H1 (cell line): ENCODE measurements at regions not wholly inside any gene's neighbourhood (a gene's known extent, or its start where the extent isn't known, plus 50 kb on each side); places are given as distances from the start of the nearest gene placed in this dataset.

ENCODE experiments used
- CTCF ChIA-PET: fragments of 300-600 bp; sonication (Branson Sonifier 250); formaldehyde crosslinking; loops from one replicate; lab custom pipeline; 2021; ENCODE audit not compliant: partially characterized antibody; lab: Charles Lee
- POLR2A ChIA-PET: fragments of 300-600 bp; sonication (Branson Sonifier 250); formaldehyde crosslinking; loops from one replicate; lab custom pipeline; 2021; ENCODE audit warnings: inconsistent platforms; ENCODE audit not compliant: partially characterized antibody; lab: Charles Lee
- DNase-seq, 2 experiments: peaks; one replicate each; pipeline versions ENCODE4 v3.0.0 to v3.0.0-alpha.2; 2010 to 2022; ENCODE audit warnings: low spot score in 2 of 2, low read depth in 1 of 2, mixed read lengths in 1 of 2
- FAIRE-seq: peaks from 2 replicates; lab custom pipeline; 2011; peaks lifted over from hg19 to GRCh38; lab: Jason Lieb, UNC
- H2AFZ ChIP-seq: 2 replicates; pipeline ENCODE4 v1.8.1; 2012; ENCODE audit warnings: low read length, inconsistent platforms
- H2AK5ac ChIP-seq: 2 replicates; pipeline ENCODE4 v1.6.1; 2013; ENCODE audit warnings: low read depth, low read length
- H2BK120ac ChIP-seq: replicated peaks from 2 replicates; pipeline ENCODE3; 2013; ENCODE audit warnings: low read depth, low read length, inconsistent platforms
- H2BK12ac ChIP-seq: 2 replicates; pipeline ENCODE4 v1.6.1; 2013; ENCODE audit warnings: low read depth, low read length
- H2BK15ac ChIP-seq: 2 replicates; pipeline ENCODE4 v1.6.1; 2013; ENCODE audit warnings: low read length
- H2BK20ac ChIP-seq: 2 replicates; pipeline ENCODE4 v1.6.1; 2013; ENCODE audit warnings: low read length
- H2BK5ac ChIP-seq: 2 replicates; pipeline ENCODE4 v1.6.1; 2013; ENCODE audit warnings: low read depth, low read length
- H3K14ac ChIP-seq: 2 replicates; pipeline ENCODE4 v1.6.1; 2013; ENCODE audit warnings: inconsistent platforms; ENCODE audit not compliant: insufficient read length
- H3K18ac ChIP-seq: 2 replicates; pipeline ENCODE4 v1.6.1; 2013; ENCODE audit warnings: low read length; ENCODE audit errors: extremely low read depth
- H3K23ac ChIP-seq: 2 replicates; pipeline ENCODE4 v1.6.1; 2013; ENCODE audit warnings: inconsistent platforms; ENCODE audit not compliant: insufficient read length
- H3K23me2 ChIP-seq: 2 replicates; pipeline ENCODE4 v1.6.1; 2013; ENCODE audit warnings: low read depth, low read length
- H3K27ac ChIP-seq: 2 replicates; pipeline ENCODE4 v1.6.1; 2011; ENCODE audit warnings: low read depth, low read length, inconsistent platforms
- H3K27me3 ChIP-seq, 4 experiments: replicated peaks in 1 of 4; 1 replicate in 1 of 4; 2 replicates in 3 of 4; pipeline versions ENCODE4 v1.6.1 to v1.8.1; 2011 to 2013; ENCODE audit warnings: low read length in 3 of 4, mild to moderate bottlenecking in 3 of 4, inconsistent platforms in 2 of 4, mixed read lengths in 2 of 4, moderate library complexity in 1 of 4; ENCODE audit not compliant: control insufficient read depth in 3 of 4, insufficient read depth in 3 of 4; ENCODE audit errors: extremely low read depth in 1 of 4
- H3K36me3 ChIP-seq, 4 experiments: 2 replicates each; pipeline versions ENCODE4 v1.6.1 to v1.8.1; 2011 to 2013; ENCODE audit warnings: mild to moderate bottlenecking in 4 of 4, low read length in 3 of 4, moderate library complexity in 2 of 4, control low read depth in 1 of 4, inconsistent platforms in 1 of 4; ENCODE audit not compliant: insufficient read depth in 4 of 4, control insufficient read depth in 2 of 4
- H3K4ac ChIP-seq: replicated peaks from 2 replicates; pipeline ENCODE3; 2013; ENCODE audit warnings: low read length, low read depth, mixed read lengths, inconsistent platforms; ENCODE audit not compliant: insufficient read length
- H3K4me1 ChIP-seq, 4 experiments: replicated peaks in 1 of 4; 1 replicate in 1 of 4; 2 replicates in 3 of 4; pipeline versions ENCODE4 v1.6.1 to v1.8.1; 2011 to 2013; ENCODE audit warnings: low read length in 3 of 4, inconsistent platforms in 2 of 4, mixed read lengths in 1 of 4; ENCODE audit not compliant: insufficient read depth in 4 of 4, control insufficient read depth in 3 of 4
- H3K4me2 ChIP-seq, 2 experiments: 2 replicates each; pipeline versions ENCODE4 v1.6.1 to v1.8.1; 2011 to 2013; ENCODE audit warnings: low read depth in 2 of 2, low read length in 2 of 2, control low read depth in 1 of 2, inconsistent platforms in 1 of 2, mild to moderate bottlenecking in 1 of 2; ENCODE audit not compliant: insufficient read depth in 1 of 2
- H3K4me3 ChIP-seq, 4 experiments: fragments of 200-600, 300-600 bp in 1 of 4; sonication (generic), shearing (Covaris generic), sonication (Bioruptor Twin) in 1 of 4; 2 replicates each; pipeline versions ENCODE4 v1.5.1 to v1.8.1; 2011 to 2016; ENCODE audit warnings: low read length in 4 of 4, low read depth in 3 of 4, control low read depth in 2 of 4, inconsistent platforms in 2 of 4, mild to moderate bottlenecking in 2 of 4, mixed read lengths in 1 of 4, moderate library complexity in 1 of 4; ENCODE audit not compliant: insufficient read depth in 2 of 4; ENCODE audit errors: extremely low read depth in 1 of 4
- H3K56ac ChIP-seq: replicated peaks from 2 replicates; pipeline ENCODE3; 2013; ENCODE audit warnings: low read depth, mild to moderate bottlenecking, mixed read lengths, low read length, inconsistent platforms; ENCODE audit not compliant: insufficient read length
- H3K79me1 ChIP-seq: 2 replicates; pipeline ENCODE4 v1.6.1; 2013; ENCODE audit warnings: low read depth, low read length, control low read depth
- H3K79me2 ChIP-seq, 2 experiments: 2 replicates each; pipeline versions ENCODE4 v1.6.1 to v1.8.1; 2012 to 2013; ENCODE audit warnings: low read length in 2 of 2, mild to moderate bottlenecking in 2 of 2, inconsistent platforms in 1 of 2; ENCODE audit not compliant: insufficient read depth in 2 of 2, control insufficient read depth in 1 of 2
- H3K9ac ChIP-seq, 4 experiments: replicated peaks in 1 of 4; 1 replicate in 1 of 4; 2 replicates in 3 of 4; pipeline versions ENCODE4 v1.6.1 to v1.8.1; 2011 to 2013; ENCODE audit warnings: low read depth in 3 of 4, low read length in 3 of 4, control low read depth in 2 of 4, mild to moderate bottlenecking in 2 of 4, moderate library complexity in 2 of 4, inconsistent platforms in 1 of 4; ENCODE audit errors: extremely low read depth in 1 of 4
- H3K9me3 ChIP-seq, 2 experiments: 2 replicates each; pipeline versions ENCODE4 v1.6.1 to v1.8.1; 2012 to 2013; ENCODE audit warnings: mild to moderate bottlenecking in 2 of 2, moderate library complexity in 2 of 2, control low read depth in 1 of 2, inconsistent platforms in 1 of 2, low read depth in 1 of 2, low read length in 1 of 2, mixed read lengths in 1 of 2; ENCODE audit not compliant: insufficient read depth in 2 of 2
- H4K20me1 ChIP-seq, 2 experiments: replicated peaks in 1 of 2; 2 replicates each; pipeline versions ENCODE3 to v1.8.1; 2011 to 2013; ENCODE audit warnings: inconsistent platforms in 2 of 2, low read length in 2 of 2, mild to moderate bottlenecking in 1 of 2; ENCODE audit not compliant: insufficient read depth in 2 of 2, control insufficient read depth in 1 of 2
- H4K5ac ChIP-seq: 2 replicates; pipeline ENCODE4 v1.6.1; 2013; ENCODE audit warnings: low read length, low read depth, mixed read lengths, inconsistent platforms; ENCODE audit not compliant: insufficient read length
- H4K8ac ChIP-seq: 2 replicates; pipeline ENCODE4 v1.8.0; 2013; ENCODE audit warnings: mild to moderate bottlenecking, moderate library complexity, low read length, inconsistent platforms; ENCODE audit not compliant: insufficient read depth; ENCODE audit errors: extremely low read depth
- H4K91ac ChIP-seq: replicated peaks from 2 replicates; pipeline ENCODE3; 2013; ENCODE audit warnings: low read length, mixed read lengths, inconsistent platforms; ENCODE audit not compliant: insufficient read length
- BCL11A ChIP-seq, 2 experiments: IDR thresholded peaks; one replicate each; pipeline ENCODE4 v1.6.1; 2011; ENCODE audit warnings: low read depth in 2 of 2, low read length in 2 of 2, mild to moderate bottlenecking in 2 of 2
- FOSL1 ChIP-seq: IDR thresholded peaks from 2 replicates; pipeline ENCODE4 v1.6.1; 2011; ENCODE audit warnings: mild to moderate bottlenecking, low read depth, low read length, moderate library complexity; ENCODE audit not compliant: insufficient read depth
- HDAC2 ChIP-seq, 2 experiments: fragments of 300-600 bp in 1 of 2; sonication (generic) in 1 of 2; IDR thresholded peaks; 2 replicates each; pipeline ENCODE4 v1.6.1; 2011 to 2012; ENCODE audit warnings: low read depth in 2 of 2, low read length in 2 of 2, mild to moderate bottlenecking in 2 of 2, moderate library complexity in 2 of 2, borderline replicate concordance in 1 of 2, inconsistent platforms in 1 of 2
- JUN ChIP-seq: IDR thresholded peaks from 2 replicates; pipeline ENCODE4 v1.6.1; 2011; ENCODE audit warnings: low read depth, mild to moderate bottlenecking, improper control_type of control experiment, low read length
- JUND ChIP-seq: IDR thresholded peaks from 2 replicates; pipeline ENCODE4 v1.6.1; 2011; ENCODE audit warnings: mild to moderate bottlenecking, improper control_type of control experiment, low read length
- KDM1A ChIP-seq: fragments of 200-600, 300-600 bp; sonication (generic); IDR thresholded peaks from 2 replicates; pipeline ENCODE4 v1.7.1; 2016; ENCODE audit warnings: mild to moderate bottlenecking, low read length, borderline replicate concordance
- PHF8 ChIP-seq: fragments of 200-600 bp; sonication (generic); conservative IDR thresholded peaks from 2 replicates; pipeline ENCODE4 v1.7.1; 2012; ENCODE audit warnings: low read depth, mild to moderate bottlenecking, inconsistent platforms, low read length, moderate library complexity
- POLR2AphosphoS5 ChIP-seq: IDR thresholded peaks from 2 replicates; pipeline ENCODE4 v1.6.1; 2011; ENCODE audit warnings: low read depth, low read length
- RAD21 ChIP-seq, 2 experiments: IDR thresholded peaks in 1 of 2; conservative IDR thresholded peaks in 1 of 2; 2 replicates each; pipeline ENCODE4 v1.6.1; 2011; ENCODE audit warnings: low read depth in 2 of 2, low read length in 2 of 2, improper control_type of control experiment in 1 of 2, inconsistent platforms in 1 of 2, mild to moderate bottlenecking in 1 of 2, moderate library complexity in 1 of 2
- SP4 ChIP-seq: IDR thresholded peaks from 2 replicates; pipeline ENCODE4 v1.6.1; 2012; ENCODE audit warnings: low read length, inconsistent platforms
- USF2 ChIP-seq: IDR thresholded peaks from 2 replicates; pipeline ENCODE4 v1.6.1; 2011; ENCODE audit warnings: low read length, improper control_type of control experiment
- YY1 ChIP-seq: IDR thresholded peaks from 2 replicates; pipeline ENCODE4 v1.6.1; 2011; ENCODE audit warnings: low read depth, mild to moderate bottlenecking, low read length
- WGBS, 2 experiments: shearing (Covaris generic) in 1 of 2; methylation state at CpG; one replicate each; pipeline versions ENCODE4 v1.1.6 to v1.1.7; 2013 to 2015; ENCODE audit warnings: low lambda C conversion rate in 2 of 2, mixed read lengths in 2 of 2, inconsistent platforms in 1 of 2, low coverage in 1 of 2, missing lambda C conversion rate in 1 of 2; ENCODE audit not compliant: insufficient replicate concordance in 2 of 2, insufficient coverage in 1 of 2, insufficient read length in 1 of 2; ENCODE audit errors: extremely low coverage in 1 of 2, missing lambda C conversion rate in 1 of 2; 5-methylcytosine and 5-hydroxymethylcytosine counted together

GRCh38 chr3:34367521-34367920 lies 569.1 kb downstream of the PDCD6IP start:
- no peaks in the 10 kb centered on the region for H4K20me1 ChIP-seq
- no peak overlapping the region for H4K8ac ChIP-seq
- no peak overlapping the region for H2BK20ac ChIP-seq
- 94% methylated on average over 1 of the region's 1 CpG; no CpG with 5 or more reads in 1 of the 2 experiments for WGBS, 2 experiments
- no peaks in the 10 kb centered on the region for H3K79me1 ChIP-seq
- no peaks in the 10 kb centered on the region for H3K9me3 ChIP-seq
- no peak overlapping the region for H2BK120ac ChIP-seq
- H3K27ac ChIP-seq, result no peak overlapping the region
- H4K5ac ChIP-seq, result no peak overlapping the region
- CTCF ChIA-PET, result interaction anchor here (1.2 to 2.7 kb wide), 3 partner anchors 12 to 107 kb away, joined by 3 to 11 read pairs (median 5); no protein-coding TSS in a partner anchor
- H3K4me3 ChIP-seq, result no peak overlapping the region
- no peaks in the 10 kb centered on the region for H3K79me2 ChIP-seq
- H3K27me3 ChIP-seq, result no peaks in the 10 kb centered on the region
- no peaks in the 10 kb centered on the region for H3K23me2 ChIP-seq
- no peak overlapping the region for H3K9ac ChIP-seq
- no peaks in the 10 kb centered on the region for H3K36me3 ChIP-seq
- H3K14ac ChIP-seq, result no peak overlapping the region
- H2BK12ac ChIP-seq, result no peak overlapping the region
- DNase-seq, result no peak
- H2BK5ac ChIP-seq, result no peak overlapping the region
- no peak for FAIRE-seq
- no peak for TF ChIP-seq KDM1A
- no peak for TF ChIP-seq RAD21 (IDR thresholded peaks at IDR 0.05 in 1 of 2, conservative IDR thresholded peaks at IDR 0.05 in 1 of 2; ENCODE audit: low read depth in 2 of 2, low read length in 2 of 2)
- TF ChIP-seq HDAC2 (IDR thresholded peaks at IDR 0.05; ENCODE audit: borderline replicate concordance in 1 of 2, low read depth in 2 of 2, low read length in 2 of 2), result no peak
- no peak for TF ChIP-seq PHF8
- no peak for TF ChIP-seq SP4
- no peak for TF ChIP-seq JUN
- no peak for TF ChIP-seq YY1
- no peak for TF ChIP-seq POLR2AphosphoS5
- TF ChIP-seq JUND, result no peak
- TF ChIP-seq FOSL1, result no peak
- TF ChIP-seq BCL11A (IDR thresholded peaks at IDR 0.05; ENCODE audit: low read depth in 2 of 2, low read length in 2 of 2), result no peak
- no peak for TF ChIP-seq USF2
- H3K4me2 ChIP-seq, result no peak overlapping the region
- H2BK15ac ChIP-seq, result no peak overlapping the region
- no peak overlapping the region for H3K4ac ChIP-seq
- POLR2A ChIA-PET, result no interaction called here
- H2AFZ ChIP-seq, result no peak overlapping the region
- H2AK5ac ChIP-seq, result no peak overlapping the region
- H3K4me1 ChIP-seq, result peaks cover 0 to 4% (median 2%) of the 10 kb centered on the region in 4 experiments; a peak in 2 of 7 replicates
- no peak overlapping the region for H3K18ac ChIP-seq
- no peak overlapping the region for H3K56ac ChIP-seq
- no peak overlapping the region for H3K23ac ChIP-seq
- no peak overlapping the region for H4K91ac ChIP-seq
